ENCODE measurements at regions not wholly inside any gene's neighbourhood (a gene's known extent, or its start where the extent isn't known, plus 50 kb on each side); places are given as distances from the start of the nearest gene placed in this dataset.
"Not testable (repeated sequence)": the region's sequence is repeated elsewhere in the genome, so short reads cannot be mapped to it uniquely, and the experiment has no call there.

- DNase-seq, result no peak
Measured at GRCh38 chr2:2649109-2650072, 318.3 kb upstream of the MYT1L start.

GRCh38 chr2:2648094-2648493 lies 317.0 kb upstream of the MYT1L start:
- DNase-seq, result no peak

- DNase-seq, result no peak
Measured at GRCh38 chr2:2647141-2647541, 316.1 kb upstream of the MYT1L start.

GRCh38 chr2:2646433-2647051 lies 315.5 kb upstream of the MYT1L start:
- DNase-seq, result no peak

DNA sequence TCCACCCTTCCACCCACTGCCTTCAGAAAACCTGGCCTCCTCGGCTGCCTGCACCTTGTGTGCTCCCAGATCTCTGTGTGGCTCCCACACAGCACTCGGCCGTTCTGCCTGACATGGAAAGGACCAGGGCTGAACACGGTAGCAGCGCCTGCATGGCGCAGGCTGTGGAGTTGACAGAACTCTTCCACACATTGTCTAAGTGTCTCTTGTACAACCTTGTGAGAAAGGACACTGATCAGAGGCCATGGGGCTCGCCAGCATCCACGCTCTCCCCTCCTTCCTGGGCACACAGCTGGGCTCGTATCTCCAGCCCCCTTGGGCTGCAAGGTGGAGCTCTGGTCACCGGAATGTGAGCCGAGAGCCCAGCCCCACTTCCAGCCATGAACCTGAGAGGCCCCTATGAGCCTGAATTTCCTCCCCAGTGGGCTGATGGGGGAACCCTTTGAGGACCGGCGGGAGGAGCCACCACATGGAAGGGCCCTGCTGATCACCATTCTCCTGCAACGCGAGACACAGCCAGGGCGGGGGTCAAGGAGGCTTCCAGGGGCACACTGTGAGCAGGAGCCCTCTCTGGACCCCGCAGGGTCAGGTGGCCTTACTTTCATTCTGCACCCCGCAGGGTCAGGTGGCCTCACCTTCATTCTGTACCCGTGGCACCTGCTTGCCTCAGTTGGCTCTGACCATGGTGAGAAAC lies 314.2 kb upstream of the MYT1L start:
- no peak for DNase-seq

GRCh38 chr2:2644751-2645150 lies 313.7 kb upstream of the MYT1L start:
- not testable (repeated sequence) for DNase-seq

GRCh38 chr2:2644040-2644439 lies 313.0 kb upstream of the MYT1L start:
- DNase-seq, result no peak

DNA sequence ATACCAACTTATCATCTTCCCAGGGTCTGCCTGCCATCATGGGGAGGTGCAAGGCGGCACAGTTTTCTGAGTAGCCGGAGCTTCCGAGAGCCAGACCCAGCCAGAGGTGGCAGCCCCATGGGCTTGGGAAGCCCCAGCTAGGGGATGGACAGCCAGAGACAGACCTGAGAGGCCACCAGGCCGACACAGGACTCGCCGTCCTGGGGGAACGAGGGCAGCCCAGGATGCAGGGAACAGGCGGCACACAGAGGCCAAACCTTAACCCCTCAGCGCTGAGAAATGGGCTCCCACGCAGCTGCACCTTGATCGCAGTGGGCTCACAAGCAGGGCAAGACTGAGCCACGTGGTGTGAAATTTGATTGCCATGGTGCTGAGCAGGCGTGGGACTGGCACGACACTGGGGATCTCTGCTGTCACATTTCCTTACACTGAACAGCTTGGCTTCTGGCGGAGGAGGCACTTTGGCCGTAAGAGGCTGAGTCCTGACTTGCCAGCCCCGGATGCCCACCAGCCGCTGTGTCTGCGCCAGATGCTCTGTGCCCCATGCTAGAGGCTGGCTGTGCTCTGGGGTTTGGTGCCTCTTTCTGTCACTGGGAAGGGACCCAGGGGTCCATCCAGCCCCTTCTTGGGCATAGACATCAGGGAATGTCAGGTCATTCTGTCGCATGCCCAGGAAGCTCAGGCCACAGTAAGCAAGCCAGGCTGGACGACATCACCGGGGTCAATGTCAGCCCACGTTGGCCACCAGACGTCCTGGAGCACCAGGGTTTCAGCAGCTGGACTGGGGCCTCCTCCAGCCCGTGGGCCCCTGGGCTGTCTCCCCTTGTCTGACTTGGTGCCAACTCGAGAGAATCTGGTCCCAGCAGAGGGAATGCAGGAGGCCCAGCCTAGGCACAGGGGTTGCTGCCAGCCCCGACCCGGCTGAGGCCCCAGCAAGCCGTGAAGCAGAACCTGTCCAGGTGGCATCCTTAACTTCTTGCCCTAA lies 312.1 kb upstream of the MYT1L start:
- no peak for DNase-seq

DNA sequence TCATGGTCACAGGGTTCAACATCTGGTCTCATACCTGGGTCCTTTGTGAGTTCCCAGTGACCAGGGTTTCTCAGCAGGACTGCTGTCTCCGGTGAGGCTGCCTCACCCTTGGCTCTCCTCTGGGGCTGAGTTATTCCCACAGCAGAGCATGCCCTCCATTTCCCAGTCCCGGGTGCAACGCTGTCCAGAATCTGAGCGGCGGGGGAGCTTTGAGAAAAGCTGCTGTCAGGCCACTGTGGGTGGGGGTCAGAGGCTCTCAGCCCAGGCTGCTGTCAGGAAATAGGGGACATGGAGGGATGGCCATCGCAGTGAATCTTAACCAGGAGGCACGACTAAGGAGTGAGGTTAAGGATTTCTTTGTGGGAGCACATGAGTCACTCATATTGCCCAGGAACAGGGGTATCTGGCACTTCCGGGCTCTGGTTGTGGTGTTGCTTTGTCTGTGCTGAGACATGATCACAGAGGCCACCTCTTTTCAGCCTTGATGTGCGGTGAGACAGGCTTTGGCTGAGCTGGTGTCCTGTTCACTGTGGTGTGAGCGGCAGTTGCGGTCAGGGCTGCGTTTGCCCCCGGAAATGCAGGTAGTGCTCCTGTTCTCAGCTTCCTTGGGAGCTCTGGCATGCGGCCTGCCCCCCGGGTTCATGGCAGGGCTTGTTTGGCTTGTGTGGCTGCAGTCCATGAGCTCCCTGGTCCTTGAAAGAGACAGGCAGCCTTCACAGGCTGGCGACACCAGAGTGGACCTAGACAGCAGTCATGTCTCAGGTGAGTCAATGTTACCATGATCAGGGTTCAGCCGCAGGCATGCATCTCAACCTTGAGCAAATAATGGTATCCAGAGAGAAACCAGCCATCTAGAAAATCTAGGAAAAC lies 310.7 kb upstream of the MYT1L start:
- DNase-seq, result no peak

DNA sequence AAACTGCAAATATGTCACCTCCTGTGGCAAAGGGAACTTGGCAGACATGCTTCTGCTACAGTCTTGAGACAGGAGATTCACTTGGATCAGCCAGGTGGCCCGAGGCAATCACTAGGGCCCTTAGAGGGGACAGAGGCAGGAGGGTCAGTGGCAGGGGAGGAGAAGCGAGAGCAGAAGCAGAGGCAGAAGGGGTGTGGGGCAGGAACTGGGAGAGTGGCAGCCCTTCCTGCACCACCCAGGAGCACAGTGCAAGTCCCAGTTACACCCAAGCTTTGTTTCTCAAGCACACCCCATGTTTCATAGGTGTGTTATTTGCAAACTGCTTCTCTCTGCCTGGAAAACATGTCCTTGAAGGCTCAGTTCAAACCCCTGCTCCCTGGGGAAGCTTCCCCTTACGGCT lies 309.7 kb upstream of the MYT1L start:
- DNase-seq, result no peak

GRCh38 chr2:2640371-2640770 lies 309.3 kb upstream of the MYT1L start:
- no peak for DNase-seq

GRCh38 chr2:2639251-2640139 lies 308.4 kb upstream of the MYT1L start:
- DNase-seq, result peak; percentile 61

DNA sequence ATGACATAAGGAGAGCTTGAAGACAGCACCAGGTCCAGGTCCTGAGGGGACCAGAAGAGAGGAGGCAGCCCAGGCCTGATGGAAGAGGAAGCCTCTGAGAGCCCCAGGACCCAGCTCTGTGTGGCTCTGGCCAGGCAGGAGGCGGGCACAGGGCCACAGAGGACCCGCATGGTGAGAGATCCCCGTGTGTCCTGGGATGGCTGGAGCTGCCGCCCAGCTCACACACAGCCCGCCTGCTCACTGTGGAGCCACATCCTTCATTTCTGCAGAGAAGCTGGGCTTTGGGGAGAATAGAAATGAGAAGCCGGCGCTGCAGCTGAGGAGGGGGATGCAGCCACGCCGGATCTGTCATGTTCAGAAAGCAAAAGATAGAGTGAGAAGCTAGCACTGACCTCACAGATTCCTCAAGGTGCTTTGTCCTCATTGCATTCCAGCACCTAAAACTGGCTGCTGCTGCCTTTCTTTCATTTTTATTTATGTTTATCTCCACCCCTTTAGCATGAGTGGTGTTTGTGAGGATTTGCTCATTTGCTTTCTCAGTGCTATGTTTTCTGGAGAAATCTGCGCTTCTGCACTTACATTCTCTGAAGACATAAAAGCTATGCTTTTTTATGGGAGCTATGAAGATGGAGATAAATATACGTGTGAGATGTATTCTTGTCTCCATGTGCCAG lies 307.6 kb upstream of the MYT1L start:
- peak; percentile 61 for DNase-seq

DNA sequence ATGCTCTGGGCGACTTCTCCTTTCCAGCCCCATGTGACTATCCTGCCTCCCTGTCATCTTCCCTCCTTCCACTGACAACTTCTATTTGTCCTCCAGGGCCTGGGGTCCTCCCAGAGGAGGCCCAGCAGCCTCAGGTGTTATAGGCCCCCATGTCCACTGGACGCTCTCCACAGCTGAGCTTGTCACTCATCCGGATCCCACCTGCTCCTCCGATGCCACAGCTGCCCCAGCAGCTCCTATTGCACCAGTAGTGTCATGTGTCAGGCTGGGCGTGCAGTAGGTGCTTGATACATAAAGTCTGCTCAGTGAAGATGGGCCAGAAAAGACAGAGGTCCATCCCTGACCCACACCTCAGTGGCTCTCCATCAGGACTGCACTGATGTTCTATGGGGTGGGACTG lies 305.7 kb upstream of the MYT1L start:
- no peak for DNase-seq

- DNase-seq, result no peak
Measured at GRCh38 chr2:2635025-2635528, 304.0 kb upstream of the MYT1L start.

DNA sequence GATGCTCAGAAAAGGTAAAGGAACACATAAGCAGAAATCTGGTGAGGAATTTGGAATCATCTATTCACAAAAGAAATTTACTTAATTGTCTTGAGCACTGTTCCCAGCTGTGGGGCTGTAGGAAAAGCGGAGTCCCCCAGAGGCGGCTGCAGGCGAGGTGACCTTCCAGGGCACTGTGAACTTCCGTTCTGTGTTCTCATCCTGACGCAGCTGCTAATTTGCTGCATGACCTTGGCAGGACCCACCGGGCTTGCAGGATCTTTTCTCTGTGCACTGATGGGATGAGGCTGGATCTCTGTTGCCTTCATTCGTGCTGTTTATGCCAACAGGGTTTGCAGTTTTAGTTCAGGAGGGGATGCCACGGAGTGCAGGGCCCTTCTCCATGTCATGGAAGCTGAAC lies 301.9 kb upstream of the MYT1L start:
- DNase-seq, result no peak

- no peak for DNase-seq
Measured at GRCh38 chr2:2623939-2624338, 292.9 kb upstream of the MYT1L start.

GRCh38 chr2:2621855-2622254 lies 290.8 kb upstream of the MYT1L start:
- DNase-seq, result no peak

DNA sequence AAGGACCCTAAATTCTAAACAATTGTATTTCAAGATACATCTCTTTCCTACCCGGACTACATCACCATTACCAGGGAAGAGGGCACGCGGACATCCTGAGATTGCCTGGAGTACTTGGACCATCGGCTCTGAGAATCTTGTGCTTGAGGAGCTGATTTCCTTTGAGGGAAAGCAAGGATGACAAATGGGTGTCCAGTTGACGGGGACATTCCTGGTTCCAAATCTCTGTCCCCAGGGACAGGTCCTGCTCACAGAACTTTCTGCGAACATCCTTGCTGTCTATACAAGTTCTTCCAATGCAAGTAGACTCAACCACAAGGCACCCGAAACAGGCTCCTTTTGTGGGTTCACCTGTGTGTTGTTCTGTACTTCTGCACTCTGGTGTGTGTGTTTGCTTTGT lies 289.5 kb upstream of the MYT1L start:
- DNase-seq, result no peak

- no peak for DNase-seq
Measured at GRCh38 chr2:2619995-2620394, 288.9 kb upstream of the MYT1L start.

Measured in retina (tissue), 1 donor.